ENCODE measurements at regions not wholly inside any gene's neighbourhood (a gene's known extent, or its start where the extent isn't known, plus 50 kb on each side); places are given as distances from the start of the nearest gene placed in this dataset.
"Not testable (repeated sequence)": the region's sequence is repeated elsewhere in the genome, so short reads cannot be mapped to it uniquely, and the experiment has no call there.

DNA sequence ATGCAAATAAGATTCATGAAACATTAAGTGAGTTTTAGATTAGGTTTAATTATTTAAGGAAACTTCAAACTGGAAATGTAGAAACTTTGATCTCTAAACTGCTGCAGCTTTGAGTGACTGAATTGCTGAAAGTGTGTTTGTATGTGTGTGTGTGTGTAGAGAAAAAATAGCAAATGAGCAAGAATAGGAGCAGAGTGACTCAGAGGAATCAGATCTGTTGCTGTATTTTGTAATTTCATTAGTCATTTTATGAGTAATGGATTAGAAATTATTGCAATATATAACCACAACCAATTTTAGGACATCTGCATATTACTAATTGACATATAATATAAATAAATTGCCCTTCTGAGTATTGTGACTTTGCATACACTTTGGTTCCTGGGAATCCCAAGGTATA, 52.8 kb upstream of the SLC9A9 start:
- TF ChIP-seq, protein P1, sequence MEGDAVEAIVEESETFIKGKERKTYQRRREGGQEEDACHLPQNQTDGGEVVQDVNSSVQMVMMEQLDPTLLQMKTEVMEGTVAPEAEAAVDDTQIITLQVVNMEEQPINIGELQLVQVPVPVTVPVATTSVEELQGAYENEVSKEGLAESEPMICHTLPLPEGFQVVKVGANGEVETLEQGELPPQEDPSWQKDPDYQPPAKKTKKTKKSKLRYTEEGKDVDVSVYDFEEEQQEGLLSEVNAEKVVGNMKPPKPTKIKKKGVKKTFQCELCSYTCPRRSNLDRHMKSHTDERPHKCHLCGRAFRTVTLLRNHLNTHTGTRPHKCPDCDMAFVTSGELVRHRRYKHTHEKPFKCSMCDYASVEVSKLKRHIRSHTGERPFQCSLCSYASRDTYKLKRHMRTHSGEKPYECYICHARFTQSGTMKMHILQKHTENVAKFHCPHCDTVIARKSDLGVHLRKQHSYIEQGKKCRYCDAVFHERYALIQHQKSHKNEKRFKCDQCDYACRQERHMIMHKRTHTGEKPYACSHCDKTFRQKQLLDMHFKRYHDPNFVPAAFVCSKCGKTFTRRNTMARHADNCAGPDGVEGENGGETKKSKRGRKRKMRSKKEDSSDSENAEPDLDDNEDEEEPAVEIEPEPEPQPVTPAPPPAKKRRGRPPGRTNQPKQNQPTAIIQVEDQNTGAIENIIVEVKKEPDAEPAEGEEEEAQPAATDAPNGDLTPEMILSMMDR (IDR thresholded peaks at IDR 0.05; ENCODE audit: insufficient read depth, low read length, missing control alignments) = no peak
- CTCF ChIA-PET = interaction anchor here (2.5 kb wide), 1 partner anchor 15 kb away, joined by 8 read pairs; no protein-coding TSS in a partner anchor
- POLR2A ChIA-PET = no interaction called here
- no peak overlapping the region for H3K4me3 ChIP-seq (ENCODE audit: low read depth, low read length)
- no peak for DNase-seq (ENCODE audit: low read depth, low spot score)

DNA sequence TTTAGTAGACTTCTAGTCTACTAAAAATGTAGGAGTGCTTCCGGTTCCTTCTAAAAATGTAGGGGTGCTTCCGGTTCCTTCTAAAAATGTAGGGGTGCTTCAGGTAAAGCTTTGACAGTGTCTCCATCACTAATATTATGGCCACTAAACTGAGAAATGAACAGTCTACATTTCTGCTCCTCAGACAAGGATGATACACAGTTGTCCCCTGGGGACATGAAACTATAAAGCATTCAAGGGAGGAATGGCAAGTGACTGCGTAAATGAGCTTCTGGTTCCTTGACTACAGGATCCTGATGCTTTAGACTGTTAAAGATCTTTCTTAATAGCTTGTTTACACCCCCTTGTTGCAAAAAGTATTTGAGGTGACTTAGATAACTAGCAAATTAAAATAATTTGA, 53.9 kb upstream of the SLC9A9 start:
- TF ChIP-seq, protein P1 (IDR thresholded peaks at IDR 0.05; ENCODE audit: insufficient read depth, low read length, missing control alignments) = no peak
- POLR2A ChIA-PET = no interaction called here
- CTCF ChIA-PET = interaction anchor here (1.5 kb wide), 1 partner anchor 17 kb away, joined by 4 read pairs; no protein-coding TSS in a partner anchor
- no peak for DNase-seq (ENCODE audit: low read depth, low spot score)
- H3K4me3 ChIP-seq (ENCODE audit: low read depth, low read length) = no peak overlapping the region

DNA sequence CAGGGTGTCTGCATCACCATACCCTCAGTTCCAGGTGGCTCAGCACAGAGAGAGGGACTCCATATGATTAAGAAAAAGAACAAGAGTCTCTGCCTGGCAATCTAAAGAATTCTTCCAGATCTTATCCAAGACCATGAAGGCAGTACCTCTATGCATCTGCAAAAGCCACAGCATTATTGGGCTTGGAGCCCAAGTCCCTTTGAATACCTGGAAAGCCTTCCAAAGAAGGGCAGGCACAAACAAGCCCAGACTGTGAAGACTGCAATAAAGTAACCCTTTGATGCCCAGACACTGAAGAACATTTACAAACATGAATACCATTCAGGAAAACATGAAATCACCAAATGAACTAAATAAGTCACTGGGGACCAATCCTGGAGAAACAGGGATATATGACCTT, 60.9 kb upstream of the DIPK2A start:
- ChIA-PET POLR2A (no interaction called here), CTCF (interaction anchor here (0.8 kb wide), 1 partner anchor 25 kb away, joined by 3 read pairs; no protein-coding TSS in a partner anchor)
- TF ChIP-seq, protein P1 (IDR thresholded peaks at IDR 0.05; ENCODE audit: insufficient read depth, low read length, missing control alignments) = no peak
- no peak for DNase-seq (ENCODE audit: low read depth, low spot score)
- H3K4me3 ChIP-seq (ENCODE audit: low read depth, low read length) = no peak overlapping the region

DNA sequence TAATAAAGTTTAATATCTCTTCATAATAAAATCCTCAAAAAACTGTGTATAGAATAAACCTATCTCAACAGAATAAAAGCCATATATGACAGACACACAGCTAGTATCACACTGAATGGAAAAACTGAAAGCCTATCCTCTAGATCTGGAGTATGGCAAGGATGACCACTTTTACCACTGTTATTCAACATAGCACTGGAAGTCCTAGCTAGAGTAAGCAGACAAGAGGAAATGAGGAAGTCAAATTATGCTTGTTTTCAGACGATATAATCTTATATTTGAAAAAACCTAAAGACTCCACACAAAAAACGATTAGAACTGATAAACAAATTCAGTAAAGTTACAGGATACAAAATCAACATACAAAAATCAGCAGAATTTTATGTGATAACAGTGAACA, 57.4 kb upstream of the DIPK2A start:
- TF ChIP-seq, protein P1 (IDR thresholded peaks at IDR 0.05; ENCODE audit: insufficient read depth, low read length, missing control alignments) = no peak
- ChIA-PET CTCF (no interaction called here), POLR2A (no interaction called here)

DNA sequence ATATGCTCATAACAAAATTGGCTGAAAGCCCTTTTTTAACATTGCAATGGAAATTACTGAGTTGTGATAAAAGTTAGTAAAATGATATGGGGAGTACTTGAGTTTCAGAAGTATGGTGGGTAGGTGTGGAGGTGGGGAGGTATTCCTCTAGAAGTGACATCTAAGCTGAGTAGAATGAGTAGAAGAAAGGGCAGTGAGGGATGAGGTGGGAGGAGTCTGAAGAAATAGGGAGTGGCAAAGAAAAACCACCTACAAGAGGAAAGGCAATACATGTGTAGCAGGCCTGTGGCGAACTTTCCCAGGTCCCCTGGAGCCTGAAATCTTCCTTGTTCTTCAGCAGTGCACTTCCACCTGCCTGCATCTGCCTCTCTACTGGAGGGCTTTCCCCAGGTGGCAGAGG, 52.8 kb upstream of the DIPK2A start:
- TF ChIP-seq, protein P1 (IDR thresholded peaks at IDR 0.05; ENCODE audit: insufficient read depth, low read length, missing control alignments) = no peak

More for the DNA sequence above, 57.4 kb upstream of the DIPK2A start:
- no peak for DNase-seq (ENCODE audit: low read depth, low spot score)
- no peak overlapping the region for H3K4me3 ChIP-seq (ENCODE audit: low read depth, low read length)

DNA sequence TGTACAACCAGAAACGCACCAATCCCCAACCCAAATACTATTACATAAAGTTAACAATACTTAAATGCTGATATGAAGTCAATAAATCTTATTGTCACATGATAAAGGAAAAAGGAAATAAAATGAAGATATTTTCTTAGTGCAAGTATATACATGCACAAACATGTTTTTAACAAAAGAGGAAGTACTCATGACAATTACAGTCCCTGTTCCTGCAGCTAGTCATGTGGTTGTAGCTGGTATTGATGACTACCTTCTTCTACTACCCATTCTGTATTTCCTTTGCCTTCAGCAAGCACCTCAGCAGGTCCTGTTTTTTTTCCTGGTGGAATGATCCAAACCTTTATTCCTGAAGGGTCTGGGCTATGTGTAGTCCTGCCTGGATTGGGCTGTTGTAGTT, 50.4 kb upstream of the DIPK2A start:
- DNase-seq (ENCODE audit: low read depth, low spot score); CTCF ChIA-PET; POLR2A ChIA-PET; H3K4me3 ChIP-seq (ENCODE audit: low read depth, low read length): not testable (repeated sequence)

More for the DNA sequence above, 52.8 kb upstream of the DIPK2A start:
- H3K4me3 ChIP-seq (ENCODE audit: low read depth, low read length) = no peak overlapping the region
- DNase-seq (ENCODE audit: low read depth, low spot score) = no peak
- ChIA-PET POLR2A (no interaction called here), CTCF (no interaction called here)

Data from AG04449 (cell line).